Spinal cord (tissue), 9 donors: ENCODE measurements at regions not wholly inside any gene's neighbourhood (a gene's known extent, or its start where the extent isn't known, plus 50 kb on each side); places are given as distances from the start of the nearest gene placed in this dataset.

Experiments
- DNase-seq, 6 donors: peaks; one replicate each; pipeline versions ENCODE4 v3.0.0 to v3.0.0-alpha.2; 2013 to 2015; ENCODE audit warnings: low spot score in 6 of 6, low read depth in 4 of 6
- H3K27ac ChIP-seq: one replicate; pipeline ENCODE4 v1.5.1; 2013; ENCODE audit warnings: low read depth, low read length, control low read depth
- H3K27me3 ChIP-seq: one replicate; pipeline ENCODE4 v1.6.1; 2013; ENCODE audit warnings: low read length; ENCODE audit not compliant: control insufficient read depth, insufficient read depth
- H3K36me3 ChIP-seq: one replicate; pipeline ENCODE4 v1.6.1; 2013; ENCODE audit warnings: low read length; ENCODE audit not compliant: control insufficient read depth, insufficient read depth
- H3K4me1 ChIP-seq: one replicate; pipeline ENCODE4 v1.6.1; 2013; ENCODE audit warnings: low read length; ENCODE audit not compliant: control insufficient read depth, insufficient read depth
- H3K4me3 ChIP-seq: one replicate; pipeline ENCODE4 v1.5.1; 2013; ENCODE audit warnings: low read depth, low read length, control low read depth
- H3K9me3 ChIP-seq: one replicate; pipeline ENCODE4 v1.6.1; 2013; ENCODE audit warnings: low read length; ENCODE audit not compliant: control insufficient read depth, insufficient read depth
- WGBS: methylation state at CpG from one replicate; pipeline ENCODE4 v1.1.5; 2013; ENCODE audit warnings: missing lambda C conversion rate; ENCODE audit not compliant: insufficient coverage; 5-methylcytosine and 5-hydroxymethylcytosine counted together
- donor health status: healthy.

- H3K27me3 ChIP-seq, result no peaks in the 10 kb centered on the region
- no peaks in the 10 kb centered on the region for H3K36me3 ChIP-seq
- no peak overlapping the region for H3K27ac ChIP-seq
- no peaks in the 10 kb centered on the region for H3K4me1 ChIP-seq
- DNase-seq, result no peak
- peaks cover 2% of the 10 kb centered on the region for H3K9me3 ChIP-seq
- 96% methylated on average over 2 of the region's 2 CpGs for WGBS
- H3K4me3 ChIP-seq, result no peak overlapping the region
Observed at GRCh38 chr6:104251651-104252050, 608.1 kb downstream of the HACE1 start.

- Histone ChIP-seq H3K27me3 (no peaks in the 10 kb centered on the region), H3K36me3 (no peaks in the 10 kb centered on the region), H3K4me3 (no peak overlapping the region), H3K9me3 (peaks cover 2% of the 10 kb centered on the region), H3K4me1 (no peaks in the 10 kb centered on the region), H3K27ac (no peak overlapping the region)
- no peak for DNase-seq
- WGBS, result no CpG with 5 or more reads among the region's 2 CpGs
Observed at GRCh38 chr6:104240865-104241264, 618.9 kb downstream of the HACE1 start.

- WGBS, result 95% methylated on average over 5 of the region's 5 CpGs
- no peak for DNase-seq
- no peaks in the 10 kb centered on the region for H3K27me3 ChIP-seq
- no peaks in the 10 kb centered on the region for H3K4me1 ChIP-seq
- H3K36me3 ChIP-seq, result no peaks in the 10 kb centered on the region
- no peak overlapping the region for H3K4me3 ChIP-seq
- H3K9me3 ChIP-seq, result peaks cover 2% of the 10 kb centered on the region
- H3K27ac ChIP-seq, result no peak overlapping the region
Observed at GRCh38 chr6:104239971-104240370, 619.7 kb downstream of the HACE1 start.

GRCh38 chr6:104229057-104229456 lies 630.7 kb downstream of the HACE1 start:
- WGBS, result no CpG with 5 or more reads among the region's 3 CpGs
- no peak for DNase-seq
- Histone ChIP-seq H3K4me1 (no peaks in the 10 kb centered on the region), H3K36me3 (no peaks in the 10 kb centered on the region), H3K27ac (no peak overlapping the region), H3K9me3 (no peaks in the 10 kb centered on the region), H3K4me3 (no peak overlapping the region), H3K27me3 (no peaks in the 10 kb centered on the region)

- Histone ChIP-seq H3K4me3 (no peak overlapping the region), H3K4me1 (no peaks in the 10 kb centered on the region), H3K27me3 (no peaks in the 10 kb centered on the region), H3K9me3 (no peaks in the 10 kb centered on the region), H3K36me3 (no peaks in the 10 kb centered on the region), H3K27ac (no peak overlapping the region)
- no CpG with 5 or more reads among the region's 2 CpGs for WGBS
- DNase-seq, result peak in 1 of 6 donors; percentile 14
Observed at GRCh38 chr6:104227508-104227907, 632.2 kb downstream of the HACE1 start.

GRCh38 chr6:104226790-104227446 lies 632.8 kb downstream of the HACE1 start:
- H3K4me3 ChIP-seq, result no peak overlapping the region
- WGBS, result no CpG with 5 or more reads among the region's 4 CpGs
- no peaks in the 10 kb centered on the region for H3K4me1 ChIP-seq
- peak in 3 of 6 donors; percentile 5 to 59 (median 33) for DNase-seq
- H3K27me3 ChIP-seq, result no peaks in the 10 kb centered on the region
- H3K27ac ChIP-seq, result no peak overlapping the region
- H3K36me3 ChIP-seq, result no peaks in the 10 kb centered on the region
- H3K9me3 ChIP-seq, result no peaks in the 10 kb centered on the region

- 78% methylated on average over 1 of the region's 3 CpGs for WGBS
Observed at GRCh38 chr6:104218116-104218515, 641.6 kb downstream of the HACE1 start.

GRCh38 chr6:104214901-104215300 lies 644.8 kb downstream of the HACE1 start:
- H3K27me3 ChIP-seq, result no peaks in the 10 kb centered on the region
- H3K27ac ChIP-seq, result no peak overlapping the region
- no peak overlapping the region for H3K4me3 ChIP-seq
- H3K36me3 ChIP-seq, result no peaks in the 10 kb centered on the region
- H3K9me3 ChIP-seq, result no peaks in the 10 kb centered on the region
- no peaks in the 10 kb centered on the region for H3K4me1 ChIP-seq
- no peak for DNase-seq
- no CpG with 5 or more reads among the region's 3 CpGs for WGBS

More at GRCh38 chr6:104218116-104218515, 641.6 kb downstream of the HACE1 start:
- Histone ChIP-seq H3K4me1 (no peaks in the 10 kb centered on the region), H3K27me3 (no peaks in the 10 kb centered on the region), H3K9me3 (no peaks in the 10 kb centered on the region), H3K36me3 (no peaks in the 10 kb centered on the region), H3K27ac (no peak overlapping the region), H3K4me3 (no peak overlapping the region)
- no peak for DNase-seq

GRCh38 chr6:104212977-104213668 lies 646.6 kb downstream of the HACE1 start:
- no peaks in the 10 kb centered on the region for H3K9me3 ChIP-seq
- H3K36me3 ChIP-seq, result no peaks in the 10 kb centered on the region
- H3K4me3 ChIP-seq, result no peak overlapping the region
- whole genome bisulfite sequencing, result no CpG with 5 or more reads among the region's 1 CpG
- no peaks in the 10 kb centered on the region for H3K4me1 ChIP-seq
- DNase-seq, result peak in 1 of 6 donors; percentile 9
- H3K27ac ChIP-seq, result no peak overlapping the region
- H3K27me3 ChIP-seq, result no peaks in the 10 kb centered on the region

- H3K27ac ChIP-seq, result no peak overlapping the region
- no peaks in the 10 kb centered on the region for H3K9me3 ChIP-seq
- H3K27me3 ChIP-seq, result no peaks in the 10 kb centered on the region
- no peak for DNase-seq
- no peak overlapping the region for H3K4me3 ChIP-seq
- H3K4me1 ChIP-seq, result no peaks in the 10 kb centered on the region
- no peaks in the 10 kb centered on the region for H3K36me3 ChIP-seq
Observed at GRCh38 chr6:104207635-104208034, 652.1 kb downstream of the HACE1 start.
